Tibial artery (tissue), 4 donors: ENCODE measurements at regions not wholly inside any gene's neighbourhood (a gene's known extent, or its start where the extent isn't known, plus 50 kb on each side); places are given as distances from the start of the nearest gene placed in this dataset.
"Not testable (repeated sequence)": the region's sequence is repeated elsewhere in the genome, so short reads cannot be mapped to it uniquely, and the experiment has no call there.

Source experiments
- DNase-seq, 2 donors: peaks; one replicate each; pipeline ENCODE4 v3.0.0-alpha.2; 2019
- H3K27ac ChIP-seq, 2 donors: fragments of 200-600 bp; sonication (generic) in 1 of 2; 1 replicate in 1 of 2; 2 replicates in 1 of 2; pipeline ENCODE4 v1.5.1; 2018 to 2019; ENCODE audit warnings: mild to moderate bottlenecking in 1 of 2
- H3K27me3 ChIP-seq, 2 donors: fragments of 200-600 bp; sonication (generic) in 1 of 2; one replicate each; pipeline versions ENCODE4 v1.5.1 to v1.6.0; 2016 to 2019
- H3K36me3 ChIP-seq, 3 donors: fragments of 200-600 bp; sonication (generic) in 2 of 3; one replicate each; pipeline ENCODE4 v1.5.1; 2016 to 2019; ENCODE audit warnings: mild to moderate bottlenecking in 2 of 3
- H3K4me1 ChIP-seq, 4 donors: fragments of 200-600 bp; sonication (generic) in 2 of 4; 1 replicate in 3 of 4; 2 replicates in 1 of 4; pipeline ENCODE4 v1.5.1; 2016 to 2019
- H3K4me3 ChIP-seq, 2 donors: fragments of 200-600 bp; sonication (generic) in 1 of 2; 1 replicate in 1 of 2; 2 replicates in 1 of 2; pipeline ENCODE4 v1.5.1; 2018 to 2019; ENCODE audit warnings: mild to moderate bottlenecking in 2 of 2
- H3K9me3 ChIP-seq, 3 donors: fragments of 200-600 bp; sonication (generic) in 1 of 3; one replicate each; pipeline ENCODE4 v1.5.1; 2016 to 2019
- CTCF ChIP-seq, 2 experiments: fragments of 200-600 bp in 1 of 2; fragments of 450-650 bp in 1 of 2; IDR thresholded peaks; one replicate each; pipeline ENCODE4 v1.5.1; 2017 to 2019; ENCODE audit warnings: antibody characterized with exemption in 2 of 2, mild to moderate bottlenecking in 1 of 2, moderate library complexity in 1 of 2
- intact Hi-C: fragments of 100-400 bp; cut with DNase I; formaldehyde crosslinking; loops from one replicate; pipeline ENCODE4 v1.15.0; 2023; ENCODE audit warnings: low total_unique reads

DNA sequence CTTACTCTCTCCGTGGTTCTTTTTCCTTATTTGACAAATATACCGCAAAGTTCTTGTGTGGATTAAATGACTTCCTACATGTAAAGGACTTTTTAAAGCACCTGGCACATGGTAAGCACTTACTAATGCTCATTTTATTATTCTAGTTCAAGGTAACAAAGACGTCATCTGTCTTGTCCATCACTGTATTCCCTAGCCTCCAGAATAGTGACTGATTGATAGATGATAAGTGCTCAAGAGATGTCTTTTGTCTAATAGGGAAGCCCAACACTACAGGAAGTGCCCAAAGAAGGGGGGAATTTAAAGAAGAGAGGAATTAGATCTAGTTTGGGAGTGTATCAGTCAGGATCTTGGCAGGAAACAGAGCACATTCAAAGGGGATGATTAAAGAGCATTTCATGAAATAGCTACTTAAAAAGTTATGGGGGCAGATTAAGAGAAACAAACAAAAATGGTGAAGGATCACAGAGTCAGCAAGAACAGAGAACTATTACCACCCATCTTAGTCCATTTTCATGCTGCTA, 151.9 kb downstream of the GXYLT1 start:
- H3K36me3 ChIP-seq, result no peaks in the 10 kb centered on the region
- no peaks in the 10 kb centered on the region for H3K4me1 ChIP-seq
- no peaks in the 10 kb centered on the region for H3K9me3 ChIP-seq
- H3K27ac ChIP-seq, result no peak overlapping the region
- intact Hi-C loops, result no loop called here
- H3K27me3 ChIP-seq, result no peaks in the 10 kb centered on the region
- no peak for DNase-seq
- no peak overlapping the region for H3K4me3 ChIP-seq
- no peak for TF ChIP-seq CTCF (IDR thresholded peaks at IDR 0.05)

GRCh38 chr12:41992022-41992421, 152.7 kb downstream of the GXYLT1 start:
- Histone ChIP-seq H3K9me3 (no peaks in the 10 kb centered on the region), H3K27me3 (no peaks in the 10 kb centered on the region), H3K4me3 (no peak overlapping the region), H3K27ac (no peak overlapping the region), H3K36me3 (no peaks in the 10 kb centered on the region), H3K4me1 (no peaks in the 10 kb centered on the region)
- no peak for DNase-seq
- intact Hi-C loops, result no loop called here
- TF ChIP-seq CTCF (IDR thresholded peaks at IDR 0.05), result no peak

DNA sequence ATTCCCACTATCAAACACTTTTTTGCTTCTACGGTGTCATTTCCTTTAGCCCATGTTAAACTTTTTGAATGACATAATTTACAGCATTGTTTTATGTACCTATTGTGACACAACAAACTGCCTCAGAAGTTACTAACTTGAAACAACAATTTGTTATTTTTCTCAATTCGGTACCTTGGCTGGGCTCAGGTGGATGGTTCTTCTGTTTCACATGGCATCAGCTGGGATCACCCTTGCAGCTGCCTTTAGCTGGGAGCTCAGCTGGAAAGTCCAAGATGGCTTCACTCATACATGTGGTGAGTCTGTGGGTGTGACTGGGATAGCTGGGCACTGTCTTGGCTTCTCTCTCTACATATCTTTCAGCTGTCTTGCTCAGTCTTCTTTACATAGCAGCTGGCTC, 156.0 kb downstream of the GXYLT1 start:
- Histone ChIP-seq H3K27ac (no peak overlapping the region), H3K27me3 (no peaks in the 10 kb centered on the region), H3K4me1 (peaks cover 0 to 7% (median 0%) of the 10 kb centered on the region in 4 donors), H3K9me3 (no peaks in the 10 kb centered on the region), H3K4me3 (no peak overlapping the region), H3K36me3 (no peaks in the 10 kb centered on the region)
- intact Hi-C loops, result no loop called here
- TF ChIP-seq CTCF (IDR thresholded peaks at IDR 0.05), result no peak
- no peak for DNase-seq

GRCh38 chr12:41986513-41986912, 158.2 kb downstream of the GXYLT1 start:
- H3K4me3 ChIP-seq, DNase-seq, H3K27me3 ChIP-seq, H3K36me3 ChIP-seq, H3K9me3 ChIP-seq, intact Hi-C loops, H3K27ac ChIP-seq: not testable (repeated sequence)
- peaks cover 0 to 14% (median 2%) of the 10 kb centered on the region in 4 donors for H3K4me1 ChIP-seq

- Histone ChIP-seq H3K27ac (no peak overlapping the region), H3K9me3 (no peaks in the 10 kb centered on the region), H3K36me3 (no peaks in the 10 kb centered on the region), H3K4me3 (no peak overlapping the region), H3K4me1 (peaks cover 0 to 14% (median 2%) of the 10 kb centered on the region in 4 donors), H3K27me3 (no peaks in the 10 kb centered on the region)
- no peak for TF ChIP-seq CTCF (IDR thresholded peaks at IDR 0.05)
- intact Hi-C loops, result no loop called here
- no peak for DNase-seq
Measured at GRCh38 chr12:41983856-41984255, 160.8 kb downstream of the GXYLT1 start.

GRCh38 chr12:41983394-41983793, 161.3 kb downstream of the GXYLT1 start:
- Histone ChIP-seq H3K9me3 (no peaks in the 10 kb centered on the region), H3K27ac (no peak overlapping the region), H3K4me1 (peaks cover 0 to 14% (median 2%) of the 10 kb centered on the region in 4 donors), H3K4me3 (no peak overlapping the region), H3K27me3 (no peaks in the 10 kb centered on the region), H3K36me3 (no peaks in the 10 kb centered on the region)
- intact Hi-C loops, result no loop called here
- DNase-seq, result no peak
- TF ChIP-seq CTCF (IDR thresholded peaks at IDR 0.05), result no peak
